GM12873 (cell line): ENCODE measurements at regions not wholly inside any gene's neighbourhood (a gene's known extent, or its start where the extent isn't known, plus 50 kb on each side); places are given as distances from the start of the nearest gene placed in this dataset.

Experiments
- TF ChIP-seq, protein P1 (sequence below): IDR thresholded peaks from 2 replicates; pipeline ENCODE4 v1.5.1; 2012; ENCODE audit warnings: low read depth, mild to moderate bottlenecking, moderate library complexity, low read length, control low read depth; ENCODE audit not compliant: insufficient read depth; ENCODE audit errors: missing control alignments

DNA sequence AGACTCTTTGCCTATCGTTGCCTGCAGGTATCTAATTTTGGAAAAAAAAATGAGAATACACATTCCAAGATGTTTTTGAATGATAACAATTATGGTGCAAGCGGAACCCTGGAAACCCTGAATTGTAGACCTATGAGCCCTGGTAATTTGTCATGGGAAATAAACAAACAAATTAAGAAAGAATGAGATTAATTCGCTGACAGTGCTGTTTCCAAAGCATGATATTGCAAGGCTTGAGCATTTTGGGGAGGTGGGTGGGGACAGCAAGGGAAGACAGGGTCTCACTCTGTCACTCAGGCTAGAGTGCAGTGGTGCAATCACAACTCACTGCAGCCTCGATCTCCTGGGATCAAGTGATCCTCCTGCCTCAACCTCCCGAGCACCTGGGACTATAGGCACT lies 900.3 kb downstream of the IPMK start:
- TF ChIP-seq, protein P1, sequence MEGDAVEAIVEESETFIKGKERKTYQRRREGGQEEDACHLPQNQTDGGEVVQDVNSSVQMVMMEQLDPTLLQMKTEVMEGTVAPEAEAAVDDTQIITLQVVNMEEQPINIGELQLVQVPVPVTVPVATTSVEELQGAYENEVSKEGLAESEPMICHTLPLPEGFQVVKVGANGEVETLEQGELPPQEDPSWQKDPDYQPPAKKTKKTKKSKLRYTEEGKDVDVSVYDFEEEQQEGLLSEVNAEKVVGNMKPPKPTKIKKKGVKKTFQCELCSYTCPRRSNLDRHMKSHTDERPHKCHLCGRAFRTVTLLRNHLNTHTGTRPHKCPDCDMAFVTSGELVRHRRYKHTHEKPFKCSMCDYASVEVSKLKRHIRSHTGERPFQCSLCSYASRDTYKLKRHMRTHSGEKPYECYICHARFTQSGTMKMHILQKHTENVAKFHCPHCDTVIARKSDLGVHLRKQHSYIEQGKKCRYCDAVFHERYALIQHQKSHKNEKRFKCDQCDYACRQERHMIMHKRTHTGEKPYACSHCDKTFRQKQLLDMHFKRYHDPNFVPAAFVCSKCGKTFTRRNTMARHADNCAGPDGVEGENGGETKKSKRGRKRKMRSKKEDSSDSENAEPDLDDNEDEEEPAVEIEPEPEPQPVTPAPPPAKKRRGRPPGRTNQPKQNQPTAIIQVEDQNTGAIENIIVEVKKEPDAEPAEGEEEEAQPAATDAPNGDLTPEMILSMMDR, result no peak

DNA sequence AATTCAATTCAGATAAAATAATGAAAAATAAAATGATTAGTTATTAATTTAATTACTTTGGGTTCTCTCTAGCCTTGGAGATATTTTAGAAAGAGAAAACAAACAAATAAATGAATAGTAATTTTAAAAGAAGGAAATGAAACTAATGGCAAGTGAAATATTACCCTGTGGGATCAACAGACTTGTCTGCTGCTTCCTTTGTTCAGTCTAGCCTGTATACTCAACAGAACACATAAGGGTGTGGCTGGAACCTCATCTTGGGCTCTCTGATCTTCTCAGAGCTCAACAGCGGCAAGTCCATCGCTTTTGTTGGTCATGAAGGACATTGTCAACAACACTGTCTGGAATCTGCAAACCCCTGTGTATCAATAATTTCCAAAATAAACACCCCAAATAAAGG lies 904.9 kb downstream of the IPMK start:
- TF ChIP-seq, protein P1, result no peak

DNA sequence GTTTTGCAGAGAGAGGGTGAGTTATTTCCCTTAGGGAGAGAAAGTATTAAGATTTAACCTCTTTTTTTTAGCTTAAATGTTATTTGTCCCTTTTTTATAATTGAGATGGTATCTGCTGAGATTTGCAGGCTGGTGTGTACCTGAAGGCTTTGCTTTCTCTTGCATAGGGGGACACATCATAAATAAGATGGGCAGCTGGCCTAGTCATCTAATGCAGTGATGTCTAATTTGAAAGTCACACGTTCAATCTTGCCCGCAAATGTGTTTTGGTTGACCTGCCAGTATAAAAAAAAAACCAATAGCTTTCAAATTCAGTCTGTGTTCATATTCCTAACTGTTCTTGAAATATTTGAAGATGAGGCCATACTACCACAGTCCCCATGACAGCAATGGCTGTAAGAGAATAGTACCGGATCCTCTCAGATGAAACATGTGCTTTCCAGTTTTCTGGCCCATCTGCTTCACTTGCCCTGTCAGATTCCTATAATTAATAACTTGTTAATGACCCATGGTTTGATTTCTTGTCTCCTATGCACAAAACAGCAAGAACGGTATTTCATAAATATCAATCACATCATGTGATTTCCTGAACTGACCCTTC lies 914.2 kb downstream of the IPMK start:
- TF ChIP-seq, protein P1, result no peak

DNA sequence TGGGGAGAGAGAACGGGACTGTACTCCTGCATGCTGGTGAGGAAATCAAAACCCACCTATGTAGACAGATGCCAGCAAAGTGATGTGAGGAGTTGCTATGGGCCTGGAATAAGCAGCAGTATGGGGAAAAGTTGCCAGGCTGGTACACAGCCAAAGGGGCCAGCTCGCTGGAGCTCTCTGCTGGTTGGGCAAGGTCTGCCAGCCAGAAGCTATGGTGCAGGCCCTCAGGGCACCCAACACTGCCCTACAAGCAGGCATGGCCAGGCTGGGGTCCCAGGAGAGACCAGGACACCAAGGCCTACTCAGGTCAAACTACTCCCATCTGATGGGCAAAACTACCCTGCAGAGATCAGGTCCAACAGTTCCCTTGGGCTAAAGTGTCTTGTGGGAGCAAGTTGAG lies 916.6 kb downstream of the IPMK start:
- TF ChIP-seq, protein P1, result no peak

DNA sequence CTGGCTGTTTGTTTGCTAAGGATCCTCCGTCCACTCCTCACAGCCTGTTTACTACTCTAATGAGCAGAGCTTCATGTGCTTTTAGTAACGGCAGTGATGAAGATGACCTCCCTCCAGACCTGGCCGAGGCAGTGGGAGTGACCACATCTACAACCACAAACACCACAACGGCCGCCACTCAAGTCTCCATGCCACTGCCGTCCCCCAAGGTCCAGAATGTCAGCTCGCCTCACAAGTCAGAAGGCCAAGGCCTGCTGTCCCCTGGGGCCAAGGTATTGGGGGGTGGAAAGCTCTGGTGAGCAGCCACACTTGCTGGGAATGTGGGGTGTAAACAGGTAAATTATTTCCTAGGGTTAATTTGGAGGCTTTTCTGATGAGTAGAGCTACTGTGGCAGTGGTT lies 926.4 kb downstream of the IPMK start:
- TF ChIP-seq, protein P1, result no peak

DNA sequence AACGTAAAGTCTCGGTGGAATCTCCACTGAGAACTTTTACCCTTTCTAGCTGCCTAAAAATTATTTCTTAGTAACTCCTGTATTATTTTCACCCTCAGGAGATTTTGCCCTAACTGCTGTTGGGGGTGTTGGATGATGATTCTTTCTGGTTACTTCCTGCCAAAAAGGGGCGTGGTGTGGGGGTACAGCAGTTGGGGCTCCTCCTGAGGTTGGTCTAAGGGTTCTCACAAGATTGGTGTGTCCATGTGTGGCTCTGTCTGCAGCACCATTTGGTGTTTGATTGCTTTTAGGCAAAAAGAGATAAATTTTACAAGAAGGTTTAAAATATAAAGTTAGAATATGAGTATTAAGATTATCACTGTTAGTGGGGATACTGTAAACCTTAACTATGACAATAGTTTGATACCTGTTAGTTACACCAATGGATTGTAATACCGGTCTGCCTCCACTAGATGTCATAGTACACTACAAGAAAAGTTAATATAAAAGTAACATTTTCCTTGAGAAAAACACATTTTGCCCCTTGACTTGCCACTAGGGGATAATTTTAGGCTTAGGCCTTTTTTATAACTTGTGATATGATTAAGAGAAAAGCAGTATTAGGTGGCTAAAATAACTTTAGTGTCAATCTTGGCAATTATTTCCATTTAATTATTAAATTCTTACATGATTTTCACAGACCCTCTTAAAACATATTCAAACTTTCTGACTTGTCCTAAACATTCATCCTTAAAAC lies 928.7 kb downstream of the IPMK start:
- TF ChIP-seq, protein P1, result peak; percentile 52

DNA sequence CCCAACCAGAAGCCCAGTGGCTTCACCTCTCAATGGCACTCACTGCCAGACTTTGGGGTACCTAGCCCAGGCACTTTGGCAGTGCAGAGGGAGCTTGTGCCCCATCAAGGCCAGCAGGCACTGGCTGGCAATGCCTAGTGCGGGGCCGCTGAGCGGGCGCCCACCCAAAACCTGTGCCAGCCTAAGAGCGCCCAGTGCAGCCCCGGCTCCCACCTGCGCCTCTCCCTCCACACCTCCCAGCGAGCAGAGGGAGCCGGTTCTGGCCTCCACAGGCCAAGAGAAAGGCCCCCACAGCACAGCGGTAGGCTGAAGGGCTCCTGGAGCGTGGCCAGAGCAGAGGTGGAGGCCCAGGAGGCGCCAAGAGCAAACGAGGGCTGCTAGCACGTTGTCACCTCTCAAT lies 930.8 kb downstream of the IPMK start:
- TF ChIP-seq, protein P1, result no peak
